ENCODE measurements at regions not wholly inside any gene's neighbourhood (a gene's known extent, or its start where the extent isn't known, plus 50 kb on each side); places are given as distances from the start of the nearest gene placed in this dataset.

- no peak for DNase-seq
Observed at GRCh38 chr14:66129224-66129623, 356.9 kb upstream of the CCDC196 start.

GRCh38 chr14:66131111-66131510 is 355.1 kb upstream of the CCDC196 start:
- DNase-seq, result no peak

DNA sequence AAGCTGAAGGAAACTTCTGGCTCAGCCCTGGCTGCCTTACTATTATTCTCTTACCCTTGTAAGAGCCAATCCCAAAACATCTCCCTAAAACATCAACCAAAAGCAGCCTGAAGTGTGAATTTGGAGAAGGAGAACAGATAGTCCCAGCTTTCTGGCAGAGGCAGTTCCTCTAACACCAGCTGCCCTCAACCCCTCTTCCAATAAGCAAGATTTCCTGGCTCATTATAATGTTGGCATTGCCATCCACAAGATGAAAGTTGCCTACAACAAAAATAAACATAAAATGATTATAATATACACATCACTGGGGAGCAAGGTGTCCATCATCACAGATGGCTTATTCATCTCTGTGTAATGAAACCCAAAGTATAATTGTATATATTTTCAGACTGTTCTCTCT is 352.5 kb upstream of the CCDC196 start:
- DNase-seq, result no peak

GRCh38 chr14:66135831-66136230 is 350.3 kb upstream of the CCDC196 start:
- no peak for DNase-seq

DNA sequence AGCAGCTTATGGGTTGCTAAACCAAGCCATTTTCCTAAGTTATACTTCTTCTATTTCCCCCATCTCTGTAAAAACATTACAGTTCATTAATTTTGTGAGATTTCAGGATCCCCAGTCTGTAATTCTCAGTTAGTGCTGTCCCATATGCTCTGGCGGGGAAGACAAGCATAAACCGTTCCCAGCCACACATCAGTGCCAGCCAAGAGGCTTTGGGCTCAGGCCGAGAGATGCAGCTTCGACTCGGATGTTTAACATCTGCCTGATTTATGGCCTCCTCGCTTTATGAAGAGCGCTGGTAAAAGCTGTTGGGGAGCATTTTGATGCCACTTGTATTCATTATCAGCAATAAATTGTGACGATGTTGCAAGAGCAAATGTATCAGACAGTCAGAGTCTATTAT is 349.1 kb upstream of the CCDC196 start:
- no peak for DNase-seq

- DNase-seq, result no peak
Observed at GRCh38 chr14:66139432-66139831, 346.7 kb upstream of the CCDC196 start.

- no peak for DNase-seq
Observed at GRCh38 chr14:66140213-66140918, 345.8 kb upstream of the CCDC196 start.

DNA sequence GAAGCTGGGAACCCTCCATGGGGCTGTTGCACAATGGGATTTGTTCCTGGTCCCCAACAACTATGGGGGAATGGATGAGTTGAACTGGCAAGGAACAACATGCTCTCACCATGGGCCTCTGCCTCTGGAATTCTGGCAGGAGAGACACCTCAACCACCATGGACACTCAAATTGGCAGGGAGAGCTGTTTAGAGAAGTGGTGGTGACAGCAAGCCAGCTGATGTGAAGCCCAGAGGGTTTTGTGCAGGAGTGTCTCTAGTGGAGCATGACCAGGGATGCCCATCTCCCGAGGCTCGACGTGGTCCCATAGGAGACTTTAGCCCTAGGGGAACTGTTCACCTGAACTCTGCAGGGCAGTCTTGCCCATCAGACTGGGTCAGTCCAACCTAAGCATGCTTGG is 345.2 kb upstream of the CCDC196 start:
- DNase-seq, result no peak

- DNase-seq, result no peak
Observed at GRCh38 chr14:66141733-66142132, 344.4 kb upstream of the CCDC196 start.

GRCh38 chr14:66143387-66144112 is 342.6 kb upstream of the CCDC196 start:
- DNase-seq, result no peak

- no peak for DNase-seq
Observed at GRCh38 chr14:66152302-66152701, 333.9 kb upstream of the CCDC196 start.

- DNase-seq, result no peak
Observed at GRCh38 chr14:66152747-66153146, 333.4 kb upstream of the CCDC196 start.

- DNase-seq, result no peak
Observed at GRCh38 chr14:66163023-66163422, 323.1 kb upstream of the CCDC196 start.

DNA sequence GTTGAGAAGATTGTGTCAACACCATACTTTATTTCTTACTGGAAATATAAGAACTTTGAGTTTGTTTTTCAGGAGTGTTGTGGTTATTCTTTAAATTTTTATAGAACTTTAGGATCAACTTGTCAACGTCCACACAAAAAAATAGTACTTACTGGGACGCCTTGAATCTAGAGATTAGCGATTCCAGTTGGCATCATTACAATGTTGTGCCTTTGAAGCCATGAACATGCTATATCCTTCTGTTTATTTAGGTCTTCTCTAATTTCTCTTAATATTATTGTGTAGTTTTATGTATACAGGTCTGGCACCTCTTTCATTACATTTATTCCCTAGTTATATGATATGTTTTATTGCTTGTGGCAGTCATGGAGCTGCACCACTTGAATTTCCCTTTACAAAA is 320.8 kb upstream of the CCDC196 start:
- DNase-seq, result no peak

DNA sequence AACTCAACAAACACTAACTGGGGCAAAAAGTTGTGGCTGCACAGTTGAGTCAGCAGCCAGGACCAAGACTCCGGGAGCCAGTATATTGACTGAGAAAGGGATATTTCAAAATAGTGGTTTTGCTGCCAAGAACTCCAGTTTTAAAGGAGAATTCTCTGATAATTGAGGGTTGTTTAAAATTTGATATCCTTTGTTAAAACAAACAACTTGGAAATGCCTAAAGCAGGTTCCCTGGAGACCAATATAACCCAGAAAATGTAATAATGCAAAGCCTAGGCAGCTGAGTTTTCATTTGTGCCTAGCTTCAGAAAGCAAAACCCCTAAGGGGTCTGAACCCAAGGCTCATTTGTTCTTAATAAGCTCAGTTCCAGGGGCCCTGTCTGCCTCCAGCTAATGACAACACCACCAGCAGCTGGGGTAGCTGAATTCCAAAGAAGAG is 311.7 kb upstream of the CCDC196 start:
- DNase-seq, result no peak

DNA sequence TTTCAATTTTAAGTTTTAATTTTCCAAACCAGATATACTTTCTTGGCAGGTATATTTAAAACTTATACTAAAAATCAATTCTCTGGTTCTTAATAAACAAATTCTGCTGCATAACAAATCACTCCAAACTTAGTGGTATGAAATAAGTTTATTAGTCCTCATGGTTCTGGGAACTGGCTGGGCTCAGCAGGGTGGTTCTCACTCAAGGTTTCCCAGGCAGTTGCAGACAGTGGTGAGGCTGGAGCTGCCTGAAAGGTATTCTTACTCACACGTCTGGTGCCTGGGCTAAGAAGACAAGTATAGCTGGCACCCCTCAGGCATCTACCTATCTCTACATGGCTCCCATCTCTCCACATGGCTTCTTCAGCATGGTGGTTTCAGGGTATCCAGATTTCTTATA is 308.2 kb upstream of the CCDC196 start:
- DNase-seq, result no peak

DNA sequence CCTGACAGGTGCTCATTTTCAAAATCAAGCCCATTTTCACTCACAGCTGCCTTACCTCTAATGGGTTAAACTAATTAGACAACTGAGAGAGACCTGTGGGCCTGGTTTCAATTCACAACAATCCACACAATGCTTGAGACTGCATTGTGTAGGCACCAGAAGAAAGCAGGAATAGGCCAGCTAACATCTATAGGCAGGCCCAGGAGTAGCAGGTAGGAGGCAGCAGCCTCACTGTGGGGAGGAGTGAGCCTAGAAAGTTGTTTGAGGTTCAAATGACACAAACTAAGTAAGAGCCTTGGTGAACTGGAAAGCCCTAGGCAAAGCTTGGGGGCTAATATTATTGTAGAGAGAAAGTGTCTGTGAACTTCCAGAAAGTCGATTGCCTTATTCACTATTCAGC is 289.5 kb upstream of the CCDC196 start:
- DNase-seq, result no peak

DNA sequence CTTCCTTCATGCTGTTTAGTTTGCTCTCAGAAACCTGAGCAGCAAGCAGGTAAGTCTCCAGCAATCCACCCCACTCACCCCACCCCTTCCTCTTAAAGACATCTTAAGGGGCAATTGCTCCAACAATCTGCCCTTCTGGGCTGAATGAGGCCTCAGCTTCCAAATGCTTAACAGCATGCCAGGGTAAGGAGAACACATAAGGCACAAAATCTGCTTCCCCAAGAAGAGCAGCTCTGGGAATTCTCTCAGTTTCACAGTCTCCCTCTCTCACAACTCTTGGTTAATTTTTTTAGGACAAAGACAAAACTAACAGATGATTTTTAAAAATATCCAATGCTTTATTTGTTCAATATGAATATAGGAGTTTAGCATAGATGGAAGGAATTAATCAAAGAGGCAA is 288.9 kb upstream of the CCDC196 start:
- no peak for DNase-seq

GRCh38 chr14:66206554-66206953 is 279.6 kb upstream of the CCDC196 start:
- no peak for DNase-seq

GRCh38 chr14:66216763-66217162 is 269.4 kb upstream of the CCDC196 start:
- no peak for DNase-seq

DNA sequence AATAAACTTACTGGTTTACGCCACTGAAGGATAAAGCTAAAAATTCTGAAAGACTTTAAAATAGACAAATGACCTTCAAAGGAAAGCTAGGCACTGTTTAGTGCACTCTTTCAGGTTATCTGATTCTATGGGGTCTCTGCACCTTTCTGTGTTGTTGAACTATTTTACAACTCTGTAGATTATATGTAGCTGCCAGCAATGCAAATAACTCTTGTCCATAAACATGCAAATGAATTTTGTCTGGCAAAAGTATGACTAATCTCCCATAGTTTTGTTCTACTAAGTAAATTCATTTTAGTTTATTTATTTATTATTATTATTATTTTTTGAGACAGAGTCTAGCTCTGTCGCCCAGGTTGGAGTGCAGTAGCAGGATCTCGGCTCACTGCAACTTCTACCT is 266.3 kb upstream of the CCDC196 start:
- no peak for DNase-seq

- DNase-seq, result no peak
Observed at GRCh38 chr14:66224492-66225178, 261.5 kb upstream of the CCDC196 start.

DNA sequence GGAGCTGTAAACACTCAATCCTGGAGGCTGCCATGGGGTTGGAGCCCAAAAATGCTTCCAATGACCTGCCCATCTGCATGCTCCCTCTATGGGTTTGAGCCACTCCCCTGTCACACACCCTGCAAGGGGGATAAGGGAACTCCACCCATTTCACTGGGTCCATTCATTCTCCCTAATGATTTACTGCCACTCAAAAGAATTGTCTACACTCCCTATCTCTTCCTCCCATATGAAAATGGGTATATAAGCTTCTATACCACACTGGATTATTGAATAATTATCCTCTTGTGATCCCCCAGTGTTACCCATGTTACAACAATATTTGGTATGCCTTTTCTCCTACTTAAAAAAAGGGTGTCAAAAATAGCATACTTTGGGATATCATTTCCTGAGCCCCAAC is 260.8 kb upstream of the CCDC196 start:
- no peak for DNase-seq

Data from CD4-positive, alpha-beta T cell treated with Interferon alpha-2 for 1 hour (primary cell).